Right renal cortex interstitium (tissue), 3 donors: ENCODE measurements at regions not wholly inside any gene's neighbourhood (a gene's known extent, or its start where the extent isn't known, plus 50 kb on each side); places are given as distances from the start of the nearest gene placed in this dataset.
"Not testable (repeated sequence)": the region's sequence is repeated elsewhere in the genome, so short reads cannot be mapped to it uniquely, and the experiment has no call there.

Experiments
- DNase-seq, 3 donors: peaks; one replicate each; pipeline ENCODE4 v3.0.0-alpha.2; 2013; ENCODE audit warnings: low read depth in 3 of 3, low spot score in 2 of 3

DNA sequence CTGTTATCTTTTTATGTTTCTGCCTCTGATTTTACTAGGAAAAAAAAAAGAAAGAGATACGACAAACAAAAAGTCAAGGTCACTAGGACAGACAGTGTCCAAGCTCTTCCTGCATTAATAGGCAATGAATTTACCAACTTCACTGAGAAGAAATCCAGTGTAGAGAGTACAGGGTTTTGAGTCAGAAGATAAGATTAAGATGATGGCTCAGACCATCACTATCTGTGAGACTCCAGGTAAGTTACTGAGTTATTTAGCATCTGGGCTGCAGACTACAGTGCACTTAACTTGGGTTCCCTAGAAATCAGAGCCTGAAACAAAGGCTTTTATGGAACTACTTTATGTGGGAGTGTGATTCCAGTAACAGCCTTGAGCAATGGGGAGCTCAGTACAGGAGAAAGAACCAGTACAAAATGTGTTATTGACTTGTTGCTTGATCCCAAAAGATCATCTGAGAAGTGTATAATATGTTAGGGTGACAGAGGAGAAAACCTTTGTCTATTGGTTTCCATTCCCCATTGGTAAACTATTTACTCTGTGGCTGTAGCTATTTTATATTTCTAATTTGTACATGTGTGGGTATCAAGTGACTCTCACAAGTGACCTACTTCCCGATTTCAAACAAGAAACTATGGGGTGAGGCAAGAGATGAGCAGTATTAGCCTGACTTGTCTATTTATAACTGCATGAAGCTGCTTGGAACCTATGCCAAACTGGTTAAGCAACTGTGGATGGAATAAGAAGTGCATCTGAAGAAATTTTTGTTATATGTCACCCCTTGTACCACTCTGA is 395.8 kb downstream of the RAB38 start:
- DNase-seq, result no peak

DNA sequence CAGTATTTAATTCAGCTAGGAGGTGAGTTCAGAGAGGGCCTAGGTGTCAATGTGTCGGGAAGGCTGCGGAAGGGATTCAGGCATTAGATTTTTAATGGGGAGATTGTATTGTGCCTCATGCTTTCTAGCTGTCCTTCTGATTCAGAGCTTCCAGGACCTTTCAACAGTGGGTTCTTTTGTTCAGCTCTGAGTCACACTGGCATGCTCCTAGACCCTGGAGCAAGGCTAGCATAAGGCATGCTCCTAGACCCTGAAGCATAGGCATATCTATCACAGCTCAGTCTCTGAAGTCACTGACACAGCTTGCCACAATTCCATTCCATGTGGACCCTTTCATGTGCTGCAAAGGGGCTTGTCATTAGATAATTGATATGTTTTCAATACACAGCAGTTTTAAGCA is 396.9 kb downstream of the RAB38 start:
- no peak for DNase-seq

DNA sequence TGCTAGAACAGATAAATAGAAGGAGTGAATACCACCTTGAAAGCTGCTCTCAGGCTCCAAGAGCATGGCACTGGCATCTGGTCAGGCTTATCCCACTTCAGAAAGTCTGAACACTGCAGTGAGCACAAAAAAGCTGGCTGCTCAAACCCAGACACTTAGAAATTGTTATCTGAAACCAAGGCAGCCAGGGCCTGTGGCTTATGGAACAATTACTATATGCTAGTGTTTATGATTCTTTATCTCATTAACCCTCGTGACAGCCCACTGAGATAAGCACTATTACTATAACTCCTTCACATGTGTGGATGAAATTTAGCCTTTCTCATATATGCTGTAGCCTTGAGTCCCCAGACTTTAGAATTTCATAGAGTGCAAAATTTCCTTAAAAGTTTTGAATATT is 400.2 kb downstream of the RAB38 start:
- no peak for DNase-seq

DNA sequence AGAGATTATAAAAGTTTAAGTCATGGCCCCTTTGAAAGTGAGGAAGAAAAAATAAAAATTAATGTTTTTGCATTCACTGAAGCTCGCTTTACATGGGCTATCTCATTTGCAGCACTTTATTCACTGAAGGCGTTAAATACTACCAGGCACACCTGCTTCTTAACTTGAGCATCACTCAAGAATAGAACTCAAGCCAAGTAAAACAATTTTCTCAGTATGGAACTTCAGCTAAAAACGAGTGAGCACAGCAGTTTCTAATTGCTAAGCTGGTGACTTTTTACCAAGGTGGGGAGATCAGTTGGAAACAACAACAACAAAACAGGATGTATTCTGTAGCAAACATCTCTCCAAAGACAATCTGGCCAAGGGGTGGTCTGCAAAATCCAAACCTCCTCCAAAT is 405.6 kb downstream of the RAB38 start:
- DNase-seq, result no peak

DNA sequence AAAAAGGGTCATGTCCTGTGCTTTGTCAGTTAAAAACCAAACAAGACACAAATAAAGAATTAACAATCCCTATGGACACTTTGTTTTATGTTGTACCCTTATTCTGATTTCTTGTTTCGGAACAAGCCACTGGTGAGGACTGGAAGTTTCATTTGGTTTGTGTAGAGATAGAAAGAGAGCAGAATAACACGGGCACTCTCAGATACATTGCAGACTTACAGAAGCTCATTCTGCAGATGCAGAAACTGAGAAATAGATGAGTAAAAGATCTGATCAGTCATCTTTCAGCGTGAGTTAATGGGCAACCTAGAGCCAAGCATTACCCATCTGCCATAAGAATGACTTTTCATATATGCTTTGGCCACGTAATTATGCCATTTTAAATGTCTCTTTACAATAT is 407.6 kb downstream of the RAB38 start:
- DNase-seq, result no peak

DNA sequence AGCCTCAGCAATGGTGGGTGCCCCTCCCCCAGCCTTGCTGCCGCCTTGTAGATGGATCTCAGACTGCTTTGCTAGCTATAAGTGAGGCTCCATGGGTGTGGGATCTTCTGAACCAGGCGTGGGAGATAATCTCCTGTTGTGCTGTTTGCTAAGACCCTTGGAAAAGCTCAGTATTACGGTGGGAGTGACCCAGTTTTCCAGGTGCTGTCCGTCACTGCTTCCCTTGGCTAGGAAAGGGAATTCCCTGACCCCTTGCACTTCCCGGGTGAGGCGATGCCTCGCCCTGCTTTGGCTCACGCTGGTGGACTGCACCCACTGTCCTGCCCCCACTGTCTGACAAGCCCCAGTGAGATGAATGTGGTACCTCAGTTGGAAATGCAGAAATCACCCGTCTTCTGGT is 411.2 kb downstream of the RAB38 start:
- not testable (repeated sequence) for DNase-seq

DNA sequence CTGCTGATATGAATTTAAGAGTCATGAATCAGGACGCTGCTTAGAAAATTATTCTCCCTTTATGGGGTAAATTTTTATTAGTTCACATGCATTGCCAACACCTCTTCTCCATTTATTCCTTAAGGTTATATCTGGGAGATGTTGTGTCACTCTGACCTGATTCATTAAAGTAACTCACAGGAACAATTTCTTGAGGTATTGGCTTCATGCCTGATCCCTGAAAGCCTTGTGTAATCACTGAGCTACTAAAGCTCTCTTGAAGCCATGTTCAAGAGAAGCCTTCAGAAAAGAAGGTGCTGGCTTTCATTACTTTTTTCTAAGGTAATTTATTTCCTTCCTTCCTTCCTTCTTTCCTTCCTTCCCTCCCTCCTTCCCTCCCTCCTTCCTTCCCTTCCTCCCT is 420.6 kb downstream of the RAB38 start:
- DNase-seq, result no peak

DNA sequence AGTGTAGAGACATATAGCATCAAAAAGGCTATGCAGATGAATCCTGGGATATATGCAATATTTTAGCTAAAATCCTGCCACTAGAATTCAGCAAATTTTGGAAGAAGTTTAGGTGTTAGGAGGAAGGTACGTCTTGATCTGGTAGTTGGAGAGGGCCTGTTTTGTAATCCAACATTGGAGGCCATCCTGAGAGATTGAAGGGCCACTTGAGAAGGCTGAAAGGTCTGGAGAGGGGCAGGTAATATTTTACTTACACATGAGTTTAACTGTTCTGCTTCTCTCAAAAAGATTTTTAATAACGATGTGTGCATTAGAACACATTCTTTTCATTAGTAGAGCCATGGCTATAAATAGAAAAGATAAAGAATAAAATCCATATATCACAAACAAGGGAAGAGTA is 422.1 kb downstream of the RAB38 start:
- no peak for DNase-seq

DNA sequence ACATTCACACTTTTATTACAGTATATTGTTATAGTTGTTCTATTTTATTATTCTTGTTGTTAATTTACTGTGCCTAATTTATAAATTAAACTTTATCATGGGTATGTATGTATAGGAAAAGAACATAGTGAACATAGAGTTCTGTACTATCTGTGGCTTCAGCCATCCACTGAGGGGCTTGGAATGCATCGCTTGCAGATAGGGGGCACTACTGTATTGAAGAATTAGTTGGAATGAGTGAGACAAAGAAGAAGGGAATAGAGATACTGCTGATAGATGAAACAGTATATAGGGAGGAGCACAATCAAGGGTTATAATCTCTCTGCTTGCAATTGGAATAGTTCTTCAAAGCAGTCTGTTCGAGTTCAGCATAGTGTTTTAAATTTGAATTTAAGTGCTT is 432.2 kb downstream of the RAB38 start:
- DNase-seq, result no peak

DNA sequence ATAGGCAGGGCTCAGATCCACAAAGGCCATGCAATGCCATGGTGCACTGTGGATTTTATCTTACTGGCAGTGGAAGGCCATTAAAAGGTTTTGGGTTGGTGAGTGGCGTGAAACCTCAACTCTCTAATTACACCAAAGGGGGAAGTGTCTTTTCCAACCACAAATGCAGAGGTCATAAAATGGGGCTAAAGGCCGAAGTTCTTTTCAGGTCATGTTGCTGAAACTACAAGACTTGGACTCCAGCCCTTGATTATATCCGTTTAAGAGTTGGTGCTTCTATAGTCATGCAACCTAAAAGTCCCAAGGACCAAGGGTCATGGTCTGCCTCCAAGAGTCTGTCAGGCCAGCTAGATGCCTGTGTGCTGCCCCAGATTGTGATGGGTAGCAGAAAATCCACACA is 434.3 kb downstream of the RAB38 start:
- no peak for DNase-seq

DNA sequence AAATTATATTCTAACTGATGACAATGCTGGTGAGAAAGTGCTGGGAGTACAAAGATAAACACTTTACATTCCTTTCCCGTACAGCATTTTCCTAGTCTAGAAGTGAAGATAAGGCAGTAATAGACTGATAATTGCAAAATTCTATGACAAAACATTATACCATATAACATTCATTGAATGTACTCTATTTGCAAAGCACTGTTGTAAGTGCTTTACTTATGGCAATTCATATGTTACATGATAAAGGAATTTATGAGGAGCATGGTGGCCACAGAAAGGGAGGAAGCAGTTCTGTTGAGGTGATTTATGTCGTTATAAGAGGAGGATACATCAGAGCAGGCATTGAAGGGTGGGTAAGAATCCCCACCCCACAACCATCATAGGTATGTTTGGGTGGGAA is 434.8 kb downstream of the RAB38 start:
- no peak for DNase-seq

DNA sequence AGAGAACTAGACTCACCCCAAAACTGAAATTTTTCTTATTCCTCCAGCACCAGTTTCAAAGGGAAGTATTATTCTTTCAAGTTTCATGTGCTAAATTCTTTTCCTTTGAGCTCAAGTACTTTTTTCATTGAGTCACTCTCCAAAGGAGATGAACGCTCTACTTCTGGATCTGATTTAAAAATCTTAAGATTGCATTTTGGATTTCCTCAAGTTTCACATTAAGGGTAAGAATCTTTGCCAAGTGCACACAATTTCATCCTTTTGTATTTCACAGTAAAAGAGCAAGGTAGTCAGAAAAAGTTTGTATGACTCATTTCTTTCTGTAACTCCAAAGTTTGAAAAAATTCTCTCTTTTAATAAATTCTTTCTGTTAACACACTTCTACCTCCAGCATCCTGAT is 435.5 kb downstream of the RAB38 start:
- no peak for DNase-seq

DNA sequence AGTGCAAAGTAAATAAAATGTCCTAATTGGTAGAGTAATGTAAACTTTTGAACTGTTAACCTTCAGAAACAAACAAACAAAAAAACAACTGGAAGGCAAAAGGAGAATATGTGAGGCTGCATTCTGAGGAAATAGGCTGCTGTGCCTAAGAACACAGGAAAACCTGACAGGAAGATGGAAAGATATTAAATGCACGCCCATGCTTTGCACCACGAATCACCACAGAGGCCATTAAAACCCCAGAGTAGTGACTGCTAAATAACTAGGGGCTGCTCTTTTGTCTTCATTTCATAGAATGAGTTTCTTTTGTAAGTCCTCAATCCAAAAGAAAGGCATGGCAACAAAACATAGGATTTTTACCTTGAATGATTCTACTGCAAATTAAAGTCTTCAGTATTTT is 436.0 kb downstream of the RAB38 start:
- no peak for DNase-seq

DNA sequence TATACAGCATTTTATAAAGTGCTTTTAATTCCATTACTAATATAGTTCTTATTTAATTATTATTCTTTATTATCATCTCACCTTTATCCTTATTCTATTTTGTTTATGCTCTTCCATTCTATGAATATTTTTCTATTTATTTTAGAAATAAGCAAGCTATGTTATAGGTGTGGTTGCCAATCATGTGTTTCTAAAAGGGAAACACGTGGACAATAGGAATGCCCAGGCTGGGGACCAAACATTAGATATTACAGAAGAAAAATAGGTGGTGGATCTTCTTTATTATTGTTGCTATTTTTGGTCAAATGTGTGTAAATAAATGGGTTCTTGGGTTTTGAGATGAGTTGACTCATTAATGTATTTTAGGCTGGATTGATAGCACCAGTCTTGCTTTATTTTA is 438.3 kb downstream of the RAB38 start:
- no peak for DNase-seq

DNA sequence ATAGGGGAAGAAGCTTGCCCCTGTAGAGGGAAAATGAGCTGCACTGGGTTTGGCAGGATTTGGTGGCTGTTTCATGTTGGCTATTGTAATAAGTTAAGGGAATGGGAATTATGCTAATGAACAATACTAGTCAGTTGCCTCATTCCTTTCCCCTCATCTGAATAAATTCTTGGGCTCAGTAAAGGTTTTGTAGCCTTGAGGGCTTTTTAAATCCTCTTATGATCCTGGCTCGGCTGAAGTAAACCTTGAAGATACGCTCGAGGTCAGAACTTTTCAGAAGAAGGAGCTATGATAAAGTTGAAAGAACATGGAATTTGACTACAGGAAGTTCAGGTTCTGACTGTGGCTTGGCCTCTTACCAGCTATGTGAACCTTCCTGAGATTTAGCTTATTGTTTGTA is 448.7 kb downstream of the RAB38 start:
- DNase-seq, result no peak

DNA sequence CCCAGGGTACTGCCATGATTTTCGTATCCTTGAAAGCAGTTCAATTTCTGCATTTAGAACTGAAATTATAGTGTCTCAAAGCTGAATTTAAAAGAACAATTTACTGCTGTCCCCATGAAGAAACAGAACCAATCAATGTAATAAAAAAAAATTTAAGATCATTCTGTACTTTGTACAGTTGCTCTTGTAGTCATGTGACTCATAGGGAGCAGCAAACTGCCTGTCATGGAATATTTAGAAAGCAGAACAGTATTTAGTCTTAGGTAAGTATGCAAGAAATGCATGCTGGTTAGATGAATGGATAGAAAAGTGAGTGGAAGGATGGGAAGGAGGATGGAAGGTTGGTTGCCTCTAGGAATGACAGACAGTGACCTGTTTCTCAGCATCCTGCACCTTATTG is 450.9 kb downstream of the RAB38 start:
- DNase-seq, result no peak

DNA sequence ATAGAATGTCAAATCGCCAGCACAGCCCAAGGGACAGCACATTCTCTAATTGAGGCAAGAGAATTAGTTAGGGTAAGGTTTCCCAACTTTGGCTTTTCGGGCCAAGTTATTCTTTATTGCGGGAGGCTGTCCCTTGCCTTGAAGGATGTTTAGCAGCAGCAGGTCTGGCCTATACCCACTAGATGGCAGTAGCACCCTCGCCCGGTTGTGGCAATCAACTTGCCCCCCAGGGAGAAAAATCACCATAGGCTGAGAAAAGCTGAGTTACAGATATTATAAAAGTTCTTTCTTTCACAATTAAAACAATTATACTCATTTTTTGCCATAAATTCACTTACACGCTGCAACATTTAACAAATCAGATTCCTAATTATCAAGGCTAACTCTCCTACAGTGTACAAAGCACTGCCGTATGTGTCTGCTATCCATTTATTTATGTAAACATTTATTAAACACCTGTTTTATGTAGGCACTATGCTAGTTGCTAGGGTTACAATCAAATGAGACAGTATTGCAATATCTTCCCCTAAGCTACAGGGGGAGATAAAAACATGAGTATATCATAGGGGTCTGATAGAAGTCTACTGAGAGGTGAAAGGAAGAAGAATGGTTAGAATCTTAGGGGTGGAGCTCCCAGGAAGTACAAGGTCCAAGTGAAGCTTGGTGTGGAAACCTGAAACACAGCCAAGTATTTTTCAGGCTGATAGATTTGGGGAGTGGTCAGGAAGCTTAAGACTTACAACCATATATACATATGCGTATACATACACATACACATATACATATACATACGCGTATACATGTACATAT is 452.3 kb downstream of the RAB38 start:
- DNase-seq, result no peak

DNA sequence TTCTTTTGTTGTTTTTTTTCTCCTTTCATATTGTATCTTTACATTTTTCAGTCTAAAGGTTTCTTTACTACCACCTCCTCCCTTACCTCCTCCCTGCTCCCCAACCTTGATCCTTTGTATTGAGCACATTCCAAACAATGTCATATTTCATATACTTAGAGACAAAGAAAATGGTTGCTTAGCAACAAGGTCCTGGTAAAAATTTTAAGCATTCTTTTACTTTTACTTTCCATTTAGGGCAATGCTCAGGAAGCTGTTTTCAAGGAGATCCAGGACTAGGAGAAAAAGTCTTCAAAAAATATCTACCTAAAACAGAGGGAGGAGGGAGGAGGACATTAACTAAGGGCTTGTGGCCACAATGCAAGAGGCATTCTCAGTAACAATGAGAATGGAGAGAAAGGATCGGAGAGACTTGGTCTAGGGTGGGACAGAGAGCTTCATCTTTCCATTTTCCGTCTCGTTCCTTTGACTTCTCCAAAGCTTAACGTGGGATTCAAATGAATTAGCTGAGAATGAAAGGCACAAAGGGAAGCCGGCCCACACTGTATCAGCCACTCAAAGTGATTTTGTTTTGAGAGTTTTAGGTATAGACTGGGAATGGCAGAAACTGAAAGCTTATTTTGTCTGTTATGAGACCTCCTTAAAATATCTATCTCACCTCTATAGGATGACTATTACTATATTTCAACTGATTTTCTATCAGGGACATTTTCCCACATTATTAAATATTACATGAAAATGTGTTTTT is 455.7 kb downstream of the RAB38 start:
- no peak for DNase-seq

DNA sequence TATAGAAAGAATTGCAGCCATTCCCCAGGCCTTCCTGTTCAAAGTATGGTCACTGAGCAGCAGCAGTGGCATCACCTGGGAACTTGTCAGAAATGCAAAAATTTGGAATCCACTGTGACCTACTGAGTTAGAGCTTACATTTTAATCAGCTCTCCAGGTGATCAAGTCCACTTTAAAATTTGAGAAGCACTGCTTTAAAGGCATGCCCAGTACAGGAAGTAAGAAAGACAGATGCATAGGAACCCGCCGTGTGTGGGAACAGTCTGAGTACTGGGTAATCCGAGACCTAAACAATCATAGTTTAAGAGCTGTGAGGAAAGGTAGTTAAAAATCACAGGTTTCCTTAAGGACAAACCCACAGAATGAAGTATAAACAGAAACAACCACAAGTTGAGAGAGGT is 462.4 kb downstream of the RAB38 start:
- no peak for DNase-seq

DNA sequence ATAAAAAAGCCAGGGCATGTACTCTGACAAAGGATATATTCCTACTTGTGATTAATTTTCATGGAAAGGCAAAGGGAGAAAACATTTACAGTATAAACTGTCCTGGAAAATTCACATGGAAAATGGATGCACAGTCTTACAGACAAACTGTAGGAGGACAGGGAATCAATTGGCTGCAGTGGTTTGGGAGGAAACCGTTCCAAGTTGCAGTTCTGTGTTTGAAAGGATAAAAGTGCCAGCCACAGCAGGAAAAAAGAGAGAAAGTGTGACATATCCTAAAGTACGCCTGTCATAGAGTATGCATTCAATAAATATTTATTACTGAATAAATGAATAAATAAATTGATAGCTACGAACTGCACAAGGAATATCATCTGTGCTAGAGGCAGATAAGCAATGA is 462.9 kb downstream of the RAB38 start:
- no peak for DNase-seq

DNA sequence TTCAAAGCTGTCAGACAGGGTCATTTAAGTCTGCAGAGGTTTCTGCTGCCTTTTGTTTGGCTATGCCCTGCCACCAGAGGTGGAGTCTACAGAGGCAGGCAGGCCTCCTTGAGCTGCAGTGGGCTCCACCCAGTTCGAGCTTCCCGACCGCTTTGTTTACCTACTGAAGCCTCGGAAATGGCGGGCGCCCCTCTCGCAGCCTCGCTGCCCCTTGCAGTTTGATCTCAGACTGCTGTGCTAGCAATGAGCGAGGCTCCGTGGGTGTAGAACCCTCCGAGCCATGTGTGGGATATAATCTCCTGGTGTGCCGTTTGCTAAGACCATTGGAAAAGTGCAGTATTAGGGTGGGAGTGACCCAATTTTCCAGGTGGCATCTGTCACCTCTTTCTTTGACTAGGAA is 471.7 kb downstream of the RAB38 start:
- DNase-seq, result not testable (repeated sequence)

DNA sequence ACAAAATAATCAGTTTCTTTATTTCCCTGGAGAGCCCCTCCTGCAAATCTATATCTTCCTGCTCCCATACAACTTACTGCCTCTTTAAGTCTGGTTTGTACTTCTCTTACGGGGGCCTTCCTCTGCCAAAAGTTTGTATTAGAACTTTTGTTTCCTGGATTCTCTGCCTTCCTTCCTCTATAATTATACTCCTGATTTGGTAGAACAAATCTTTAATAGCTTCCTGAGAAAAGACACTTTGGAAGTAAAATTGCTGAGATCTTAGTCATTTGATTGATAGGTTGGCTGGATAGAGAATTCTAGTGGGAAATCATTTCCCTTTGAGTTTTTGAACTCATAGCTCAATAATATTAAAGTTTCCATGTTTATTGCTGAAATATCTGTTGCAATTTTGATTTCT is 499.2 kb downstream of the RAB38 start:
- DNase-seq, result no peak
